Trophoblast cell (in vitro differentiated cells and primary cell): ENCODE measurements at regions not wholly inside any gene's neighbourhood (a gene's known extent, or its start where the extent isn't known, plus 50 kb on each side); places are given as distances from the start of the nearest gene placed in this dataset.

Experiments used
- DNase-seq, 2 donors: peaks; one replicate each; pipeline ENCODE4 v3.0.0-alpha.2; 2016
- H2AFZ ChIP-seq: 2 replicates; pipeline ENCODE4 v1.6.1; 2013; ENCODE audit warnings: low read length, moderate library complexity, mild to moderate bottlenecking; ENCODE audit not compliant: insufficient read depth, poor library complexity
- H2AK5ac ChIP-seq: 2 replicates; pipeline ENCODE4 v1.6.1; 2013; ENCODE audit warnings: mild to moderate bottlenecking, low read length
- H2BK120ac ChIP-seq: 2 replicates; pipeline ENCODE4 v1.6.1; 2013; ENCODE audit warnings: low read length, mild to moderate bottlenecking, moderate library complexity; ENCODE audit not compliant: insufficient read depth, poor library complexity
- H2BK12ac ChIP-seq: 2 replicates; pipeline ENCODE4 v1.6.1; 2013; ENCODE audit warnings: mild to moderate bottlenecking, low read length, moderate library complexity
- H2BK5ac ChIP-seq: 2 replicates; pipeline ENCODE4 v1.6.1; 2013; ENCODE audit warnings: low read length, low read depth, moderate library complexity, mild to moderate bottlenecking; ENCODE audit not compliant: poor library complexity
- H3K14ac ChIP-seq: 2 replicates; pipeline ENCODE4 v1.6.1; 2013; ENCODE audit warnings: mild to moderate bottlenecking, low read length
- H3K18ac ChIP-seq: 2 replicates; pipeline ENCODE4 v1.6.1; 2013; ENCODE audit warnings: mild to moderate bottlenecking, low read length
- H3K23ac ChIP-seq: 2 replicates; pipeline ENCODE4 v1.6.1; 2013; ENCODE audit warnings: low read length
- H3K27ac ChIP-seq: 2 replicates; pipeline ENCODE4 v1.5.1; 2013; ENCODE audit warnings: low read depth, mild to moderate bottlenecking, inconsistent platforms, low read length, moderate library complexity
- H3K27me3 ChIP-seq: 2 replicates; pipeline ENCODE4 v1.6.1; 2013; ENCODE audit warnings: inconsistent platforms, mild to moderate bottlenecking, low read length, moderate library complexity; ENCODE audit not compliant: insufficient read depth
- H3K36me3 ChIP-seq, 2 experiments: 1 replicate in 1 of 2; 2 replicates in 1 of 2; pipeline ENCODE4 v1.6.1; 2013; ENCODE audit warnings: low read length in 2 of 2, mild to moderate bottlenecking in 2 of 2, moderate library complexity in 1 of 2; ENCODE audit not compliant: insufficient read depth in 2 of 2, control insufficient read depth in 1 of 2
- H3K4ac ChIP-seq: 2 replicates; pipeline ENCODE4 v1.6.1; 2013; ENCODE audit warnings: low read depth, mild to moderate bottlenecking, low read length, moderate library complexity
- H3K4me1 ChIP-seq, 2 experiments: 1 replicate in 1 of 2; 2 replicates in 1 of 2; pipeline ENCODE4 v1.6.1; 2013; ENCODE audit warnings: low read length in 2 of 2, mild to moderate bottlenecking in 2 of 2, moderate library complexity in 1 of 2; ENCODE audit not compliant: insufficient read depth in 2 of 2, control insufficient read depth in 1 of 2
- H3K4me2 ChIP-seq: 2 replicates; pipeline ENCODE4 v1.6.1; 2013; ENCODE audit warnings: inconsistent platforms, mild to moderate bottlenecking, low read length, moderate library complexity
- H3K4me3 ChIP-seq: 2 replicates; pipeline ENCODE4 v1.5.1; 2013; ENCODE audit warnings: mild to moderate bottlenecking, low read depth, low read length, inconsistent platforms
- H3K79me1 ChIP-seq: one replicate; pipeline ENCODE4 v1.6.1; 2013; ENCODE audit warnings: low read length
- H3K79me2 ChIP-seq: 2 replicates; pipeline ENCODE4 v1.6.1; 2013; ENCODE audit warnings: low read length, mild to moderate bottlenecking; ENCODE audit not compliant: control insufficient read depth, insufficient read depth, poor library complexity
- H3K9ac ChIP-seq: 2 replicates; pipeline ENCODE4 v1.6.1; 2013; ENCODE audit warnings: mild to moderate bottlenecking, low read length
- H3K9me3 ChIP-seq: 2 replicates; pipeline ENCODE4 v1.6.1; 2013; ENCODE audit warnings: low read depth, mild to moderate bottlenecking, control low read depth, inconsistent platforms, low read length; ENCODE audit not compliant: insufficient read depth
- H4K12ac ChIP-seq: 2 replicates; pipeline ENCODE4 v1.6.1; 2013; ENCODE audit warnings: low read depth, mild to moderate bottlenecking, low read length, moderate library complexity
- H4K8ac ChIP-seq: 2 replicates; pipeline ENCODE4 v1.6.1; 2013; ENCODE audit warnings: low read depth, mild to moderate bottlenecking, low read length, moderate library complexity
- H4K91ac ChIP-seq: one replicate; pipeline ENCODE4 v1.6.1; 2013; ENCODE audit warnings: low read depth, mild to moderate bottlenecking, low read length, moderate library complexity
- WGBS: extraction: QIAGEN DNeasy Blood & Tissue Kit; methylation state at CpG from one replicate; pipeline ENCODE4 v1.1.7; 2013; ENCODE audit warnings: missing lambda C conversion rate; ENCODE audit not compliant: insufficient read length, insufficient coverage; ENCODE audit errors: extremely low coverage; 5-methylcytosine and 5-hydroxymethylcytosine counted together

GRCh38 chr20:55386686-55387085 lies 618.6 kb downstream of the CBLN4 start:
- no peak overlapping the region for H3K14ac ChIP-seq
- H2AFZ ChIP-seq, result no peak overlapping the region
- H3K79me2 ChIP-seq, result no peaks in the 10 kb centered on the region
- H3K9me3 ChIP-seq, result no peaks in the 10 kb centered on the region
- no peak overlapping the region for H4K8ac ChIP-seq
- H3K23ac ChIP-seq, result no peak overlapping the region
- no CpG with 5 or more reads among the region's 1 CpG for WGBS
- DNase-seq, result no peak
- H3K79me1 ChIP-seq, result no peaks in the 10 kb centered on the region
- no peak overlapping the region for H3K4ac ChIP-seq
- H3K27me3 ChIP-seq, result no peaks in the 10 kb centered on the region
- H2BK120ac ChIP-seq, result no peak overlapping the region
- no peaks in the 10 kb centered on the region for H3K4me1 ChIP-seq
- H2BK12ac ChIP-seq, result no peak overlapping the region
- H3K27ac ChIP-seq, result no peak overlapping the region
- no peak overlapping the region for H2AK5ac ChIP-seq
- H4K12ac ChIP-seq, result no peak overlapping the region
- no peaks in the 10 kb centered on the region for H3K36me3 ChIP-seq
- no peak overlapping the region for H3K9ac ChIP-seq
- no peak overlapping the region for H4K91ac ChIP-seq
- no peak overlapping the region for H3K4me3 ChIP-seq
- H3K4me2 ChIP-seq, result no peak overlapping the region
- H2BK5ac ChIP-seq, result no peak overlapping the region
- no peak overlapping the region for H3K18ac ChIP-seq

GRCh38 chr20:55375920-55376319 lies 629.4 kb downstream of the CBLN4 start:
- no CpG with 5 or more reads among the region's 10 CpGs for WGBS

GRCh38 chr20:55365745-55366144 lies 639.6 kb downstream of the CBLN4 start:
- no peak for DNase-seq

More at GRCh38 chr20:55375920-55376319, 629.4 kb downstream of the CBLN4 start:
- H2AK5ac ChIP-seq, result no peak overlapping the region
- H2BK5ac ChIP-seq, result no peak overlapping the region
- no peak overlapping the region for H4K12ac ChIP-seq
- no peak overlapping the region for H4K8ac ChIP-seq
- no peak overlapping the region for H2BK120ac ChIP-seq
- no peak for DNase-seq
- H3K4me1 ChIP-seq, result peaks cover 0 to 3% of the 10 kb centered on the region in 2 experiments
- no peak overlapping the region for H3K14ac ChIP-seq
- H3K18ac ChIP-seq, result no peak overlapping the region
- no peak overlapping the region for H4K91ac ChIP-seq
- H2BK12ac ChIP-seq, result no peak overlapping the region
- H3K9ac ChIP-seq, result no peak overlapping the region
- H3K9me3 ChIP-seq, result no peaks in the 10 kb centered on the region
- H3K79me2 ChIP-seq, result no peaks in the 10 kb centered on the region
- no peak overlapping the region for H2AFZ ChIP-seq
- H3K23ac ChIP-seq, result no peak overlapping the region
- no peak overlapping the region for H3K27ac ChIP-seq
- no peak overlapping the region for H3K4me3 ChIP-seq
- no peak overlapping the region for H3K4me2 ChIP-seq
- H3K79me1 ChIP-seq, result no peaks in the 10 kb centered on the region
- no peak overlapping the region for H3K4ac ChIP-seq
- no peaks in the 10 kb centered on the region for H3K27me3 ChIP-seq
- no peaks in the 10 kb centered on the region for H3K36me3 ChIP-seq

GRCh38 chr20:55360895-55361294 lies 644.4 kb downstream of the CBLN4 start:
- Histone ChIP-seq H2AK5ac (no peak overlapping the region), H3K4me2 (no peak overlapping the region), H3K27ac (no peak overlapping the region), H3K23ac (no peak overlapping the region), H4K12ac (no peak overlapping the region), H3K4me3 (no peak overlapping the region), H3K9ac (no peak overlapping the region), H3K4me1 (no peaks in the 10 kb centered on the region), H3K4ac (no peak overlapping the region), H4K91ac (no peak overlapping the region), H3K14ac (no peak overlapping the region), H2BK120ac (no peak overlapping the region), H4K8ac (no peak overlapping the region), H3K27me3 (no peaks in the 10 kb centered on the region), H3K18ac (no peak overlapping the region), H3K79me1 (no peaks in the 10 kb centered on the region), H3K9me3 (no peaks in the 10 kb centered on the region), H2BK5ac (no peak overlapping the region), H2AFZ (no peak overlapping the region), H3K79me2 (no peaks in the 10 kb centered on the region), H3K36me3 (no peaks in the 10 kb centered on the region), H2BK12ac (no peak overlapping the region)
- no CpG with 5 or more reads among the region's 1 CpG for WGBS
- no peak for DNase-seq

More at GRCh38 chr20:55365745-55366144, 639.6 kb downstream of the CBLN4 start:
- Histone ChIP-seq H3K4ac (no peak overlapping the region), H3K14ac (no peak overlapping the region), H3K18ac (no peak overlapping the region), H2AFZ (no peak overlapping the region), H3K79me2 (no peaks in the 10 kb centered on the region), H4K91ac (no peak overlapping the region), H2BK120ac (no peak overlapping the region), H2BK5ac (no peak overlapping the region), H3K27ac (no peak overlapping the region), H2BK12ac (no peak overlapping the region), H3K4me3 (no peak overlapping the region), H3K36me3 (no peaks in the 10 kb centered on the region), H4K8ac (no peak overlapping the region), H3K4me1 (no peaks in the 10 kb centered on the region), H3K27me3 (no peaks in the 10 kb centered on the region), H3K4me2 (no peak overlapping the region), H3K9ac (no peak overlapping the region), H2AK5ac (no peak overlapping the region), H3K9me3 (no peaks in the 10 kb centered on the region), H4K12ac (no peak overlapping the region), H3K79me1 (no peaks in the 10 kb centered on the region), H3K23ac (no peak overlapping the region)
- no CpG with 5 or more reads among the region's 3 CpGs for WGBS
